Astrocyte (in vitro differentiated cells and primary cell): ENCODE measurements at regions not wholly inside any gene's neighbourhood (a gene's known extent, or its start where the extent isn't known, plus 50 kb on each side); places are given as distances from the start of the nearest gene placed in this dataset.

ENCODE experiments used
- DNase-seq: peaks from one replicate; pipeline ENCODE4 v3.0.0-alpha.2; 2010; ENCODE audit warnings: low read depth
- FAIRE-seq: peaks from 2 replicates; lab custom pipeline; 2011; peaks lifted over from hg19 to GRCh38; lab: Jason Lieb, UNC
- H2AFZ ChIP-seq: 2 replicates; pipeline ENCODE4 v1.6.0; 2012; ENCODE audit warnings: low read depth, low read length, inconsistent platforms
- H3K27ac ChIP-seq: 2 replicates; pipeline ENCODE4 v1.5.1; 2011; ENCODE audit warnings: low read depth, low read length, inconsistent platforms
- H3K27me3 ChIP-seq: 2 replicates; pipeline ENCODE4 v1.6.0; 2011; ENCODE audit warnings: low read length, inconsistent platforms; ENCODE audit not compliant: insufficient read depth
- H3K36me3 ChIP-seq: 2 replicates; pipeline ENCODE4 v1.5.1; 2011; ENCODE audit warnings: low read length, inconsistent platforms; ENCODE audit not compliant: insufficient read depth
- H3K4me1 ChIP-seq: 2 replicates; pipeline ENCODE4 v1.5.1; 2011; ENCODE audit warnings: low read length, inconsistent platforms; ENCODE audit not compliant: insufficient read depth
- H3K4me2 ChIP-seq: 2 replicates; pipeline ENCODE4 v1.6.0; 2012; ENCODE audit warnings: low read length, inconsistent platforms
- H3K4me3 ChIP-seq: 2 replicates; pipeline ENCODE4 v1.5.1; 2011; ENCODE audit warnings: low read depth, mild to moderate bottlenecking, low read length, inconsistent platforms; ENCODE audit not compliant: insufficient read depth
- H3K79me2 ChIP-seq: 2 replicates; pipeline ENCODE4 v1.6.0; 2012; ENCODE audit warnings: mild to moderate bottlenecking, low read length, inconsistent platforms; ENCODE audit not compliant: insufficient read depth
- H3K9ac ChIP-seq: 2 replicates; pipeline ENCODE4 v1.6.0; 2012; ENCODE audit warnings: mild to moderate bottlenecking, low read length, inconsistent platforms
- H3K9me3 ChIP-seq: 2 replicates; pipeline ENCODE4 v1.5.1; 2012; ENCODE audit warnings: low read depth, mild to moderate bottlenecking, low read length, inconsistent platforms; ENCODE audit not compliant: insufficient read depth
- H4K20me1 ChIP-seq: 2 replicates; pipeline ENCODE4 v1.6.0; 2012; ENCODE audit warnings: low read length, inconsistent platforms; ENCODE audit not compliant: insufficient read depth
- H3K27ac Mint-ChIP-seq: one replicate; pipeline ENCODE4 v1.8.0; 2021; ENCODE audit warnings: mild to moderate bottlenecking, mixed read lengths; ENCODE audit not compliant: unreplicated experiment
- H3K27me3 Mint-ChIP-seq: one replicate; pipeline ENCODE4 v1.8.0; 2021; ENCODE audit warnings: low read depth, mixed read lengths; ENCODE audit not compliant: unreplicated experiment
- H3K36me3 Mint-ChIP-seq: one replicate; pipeline ENCODE4 v1.8.0; 2021; ENCODE audit warnings: low read depth, mixed read lengths; ENCODE audit not compliant: unreplicated experiment
- H3K4me1 Mint-ChIP-seq: one replicate; pipeline ENCODE4 v1.8.0; 2021; ENCODE audit warnings: low read depth, mixed read lengths; ENCODE audit not compliant: unreplicated experiment
- H3K4me3 Mint-ChIP-seq: one replicate; pipeline ENCODE4 v1.8.0; 2021; ENCODE audit warnings: mild to moderate bottlenecking, moderate library complexity, mixed read lengths; ENCODE audit not compliant: unreplicated experiment
- H3K9me3 Mint-ChIP-seq: one replicate; pipeline ENCODE4 v1.8.0; 2021; ENCODE audit warnings: mild to moderate bottlenecking, mixed read lengths; ENCODE audit not compliant: unreplicated experiment
- CTCF ChIP-seq: IDR thresholded peaks from 2 replicates; pipeline ENCODE4 v1.5.1; 2011; ENCODE audit warnings: low read depth, mild to moderate bottlenecking, inconsistent platforms, low read length, moderate library complexity; ENCODE audit not compliant: insufficient read depth
- EZH2 ChIP-seq: IDR thresholded peaks from 2 replicates; pipeline ENCODE4 v1.6.1; 2012; ENCODE audit warnings: mild to moderate bottlenecking, low read length, inconsistent platforms; ENCODE audit not compliant: insufficient read depth

GRCh38 chr1:101713760-101714159 lies 283.0 kb downstream of the OLFM3 start:
- no peaks in the 10 kb centered on the region for H3K36me3 Mint-ChIP-seq
- Histone ChIP-seq H3K4me3 (no peak overlapping the region), H3K4me2 (no peak overlapping the region)

GRCh38 chr1:101723415-101723814 lies 273.3 kb downstream of the OLFM3 start:
- Histone ChIP-seq H3K4me1 (no peaks in the 10 kb centered on the region), H3K27ac (no peak overlapping the region), H3K27me3 (no peaks in the 10 kb centered on the region), H2AFZ (no peak overlapping the region), H3K4me2 (no peak overlapping the region), H3K4me3 (no peak overlapping the region), H3K9ac (no peak overlapping the region), H3K79me2 (no peaks in the 10 kb centered on the region), H3K9me3 (no peaks in the 10 kb centered on the region), H3K36me3 (no peaks in the 10 kb centered on the region), H4K20me1 (no peaks in the 10 kb centered on the region)
- TF ChIP-seq CTCF (no peak), EZH2 (no peak)
- Mint-ChIP-seq H3K9me3 (peaks cover 1% of the 10 kb centered on the region), H3K27me3 (no peaks in the 10 kb centered on the region), H3K36me3 (no peaks in the 10 kb centered on the region), H3K27ac (no peak overlapping the region), H3K4me1 (no peaks in the 10 kb centered on the region), H3K4me3 (no peak overlapping the region)
- DNase-seq (no peak), FAIRE-seq (no peak)

More at GRCh38 chr1:101713760-101714159, 283.0 kb downstream of the OLFM3 start:
- no peak for TF ChIP-seq CTCF
- TF ChIP-seq EZH2: no peak
- H4K20me1 ChIP-seq: no peaks in the 10 kb centered on the region
- no peak for FAIRE-seq
- H3K9me3 ChIP-seq: no peaks in the 10 kb centered on the region
- no peaks in the 10 kb centered on the region for H3K79me2 ChIP-seq
- H3K36me3 ChIP-seq: no peaks in the 10 kb centered on the region
- Mint-ChIP-seq H3K27me3 (no peaks in the 10 kb centered on the region), H3K4me3 (no peak overlapping the region), H3K9me3 (no peaks in the 10 kb centered on the region), H3K4me1 (no peaks in the 10 kb centered on the region), H3K27ac (no peak overlapping the region)
- no peak overlapping the region for H3K9ac ChIP-seq
- no peak overlapping the region for H2AFZ ChIP-seq
- DNase-seq: no peak
- no peaks in the 10 kb centered on the region for H3K4me1 ChIP-seq
- no peak overlapping the region for H3K27ac ChIP-seq
- H3K27me3 ChIP-seq: no peaks in the 10 kb centered on the region

- Mint-ChIP-seq H3K36me3 (no peaks in the 10 kb centered on the region), H3K9me3 (peaks cover 1% of the 10 kb centered on the region), H3K4me1 (no peaks in the 10 kb centered on the region), H3K4me3 (no peak overlapping the region), H3K27ac (no peak overlapping the region), H3K27me3 (no peaks in the 10 kb centered on the region)
- no peak overlapping the region for H3K4me2 ChIP-seq
- no peak overlapping the region for H2AFZ ChIP-seq
- H3K27me3 ChIP-seq: no peaks in the 10 kb centered on the region
- no peaks in the 10 kb centered on the region for H3K9me3 ChIP-seq
- H3K36me3 ChIP-seq: no peaks in the 10 kb centered on the region
- H3K27ac ChIP-seq: no peak overlapping the region
- H3K4me1 ChIP-seq: no peaks in the 10 kb centered on the region
- H3K4me3 ChIP-seq: no peak overlapping the region
- no peak overlapping the region for H3K9ac ChIP-seq
- H3K79me2 ChIP-seq: no peaks in the 10 kb centered on the region
- no peak for DNase-seq
- TF ChIP-seq CTCF (no peak), EZH2 (no peak)
- no peaks in the 10 kb centered on the region for H4K20me1 ChIP-seq
- no peak for FAIRE-seq
Observed at GRCh38 chr1:101728029-101728428, 268.7 kb downstream of the OLFM3 start.
